Urinary bladder (tissue), 3 donors: ENCODE measurements at regions not wholly inside any gene's neighbourhood (a gene's known extent, or its start where the extent isn't known, plus 50 kb on each side); places are given as distances from the start of the nearest gene placed in this dataset.

Experiments
- DNase-seq: peaks from one replicate; pipeline ENCODE4 v3.0.0-alpha.2; 2015; ENCODE audit errors: extremely low spot score
- H3K27ac ChIP-seq: one replicate; pipeline ENCODE4 v1.5.1; 2013; ENCODE audit warnings: low read depth, mild to moderate bottlenecking, moderate library complexity
- H3K36me3 ChIP-seq: one replicate; pipeline ENCODE4 v1.6.1; 2013; ENCODE audit warnings: mild to moderate bottlenecking, moderate library complexity; ENCODE audit not compliant: insufficient read depth
- H3K4me1 ChIP-seq: one replicate; pipeline ENCODE4 v1.6.1; 2013; ENCODE audit warnings: mild to moderate bottlenecking, moderate library complexity; ENCODE audit not compliant: insufficient read depth
- H3K4me3 ChIP-seq: one replicate; pipeline ENCODE4 v1.5.1; 2013; ENCODE audit warnings: low read depth, low read length
- WGBS: extraction: QIAGEN DNeasy Blood & Tissue Kit; methylation state at CpG from one replicate; pipeline ENCODE4 v1.1.7; 2013; 5-methylcytosine and 5-hydroxymethylcytosine counted together
- donor health status: healthy with polysubstance abuse.
- donor health status: healthy.

- no peak overlapping the region for H3K27ac ChIP-seq
- peak; percentile 23 for DNase-seq
- H3K4me1 ChIP-seq, result no peaks in the 10 kb centered on the region
- no peak overlapping the region for H3K4me3 ChIP-seq
- 43% methylated on average over 8 of the region's 8 CpGs for WGBS
- H3K36me3 ChIP-seq, result no peaks in the 10 kb centered on the region
Measured at GRCh38 chr3:69579306-69580041, 159.8 kb upstream of the MITF start.

DNA sequence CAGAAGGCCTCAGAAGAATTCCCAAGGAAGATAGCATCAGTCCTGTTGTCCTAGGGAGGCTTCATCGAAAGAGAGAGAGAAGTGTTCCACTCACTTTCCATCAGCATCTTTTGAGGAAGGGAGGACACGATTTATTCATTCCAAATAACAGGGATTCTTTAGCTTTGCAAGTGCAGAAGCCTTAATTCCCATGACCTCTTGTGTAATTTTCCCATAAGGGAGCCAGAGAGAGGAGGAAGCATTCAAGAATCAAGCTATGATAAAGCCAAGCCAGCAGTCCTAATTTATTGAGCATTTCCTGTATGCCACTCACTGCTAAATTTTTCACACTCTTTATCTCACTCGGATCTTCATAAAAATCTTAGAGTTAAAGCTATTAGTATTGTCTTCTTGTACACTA, 169.7 kb upstream of the MITF start:
- Histone ChIP-seq H3K27ac (no peak overlapping the region), H3K4me1 (no peaks in the 10 kb centered on the region), H3K4me3 (no peak overlapping the region), H3K36me3 (no peaks in the 10 kb centered on the region)
- 72% methylated on average over 3 of the region's 3 CpGs for WGBS
- DNase-seq, result no peak

DNA sequence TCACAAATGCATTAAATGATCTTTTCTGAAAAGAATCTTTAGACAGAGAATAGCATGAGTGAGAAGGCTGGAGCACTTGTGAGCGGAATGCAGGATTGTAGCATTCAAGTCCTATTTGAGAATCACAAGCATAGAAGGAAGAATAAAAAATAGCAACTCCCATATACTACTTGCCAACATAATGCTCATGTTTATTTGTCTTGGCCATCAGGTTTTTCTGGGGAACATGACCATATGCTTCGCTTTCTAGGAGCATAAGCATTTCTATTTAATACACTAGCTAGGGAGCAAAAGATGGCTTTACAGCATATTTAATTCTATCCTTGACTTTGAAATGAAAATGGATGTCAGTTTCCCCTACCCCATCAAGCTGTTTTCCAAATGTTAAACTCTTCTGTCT, 170.3 kb upstream of the MITF start:
- Histone ChIP-seq H3K27ac (no peak overlapping the region), H3K4me3 (no peak overlapping the region), H3K4me1 (no peaks in the 10 kb centered on the region), H3K36me3 (no peaks in the 10 kb centered on the region)
- no peak for DNase-seq
- WGBS, result 81% methylated on average over 2 of the region's 2 CpGs

- H3K4me1 ChIP-seq, result no peaks in the 10 kb centered on the region
- WGBS, result 47% methylated on average over 2 of the region's 2 CpGs
- no peak for DNase-seq
Measured at GRCh38 chr3:69568458-69568857, 170.8 kb upstream of the MITF start.

GRCh38 chr3:69567710-69568052, 171.6 kb upstream of the MITF start:
- Histone ChIP-seq H3K4me1 (no peaks in the 10 kb centered on the region), H3K36me3 (no peaks in the 10 kb centered on the region), H3K4me3 (no peak overlapping the region), H3K27ac (no peak overlapping the region)
- no peak for DNase-seq
- WGBS, result 95% methylated on average over 2 of the region's 2 CpGs

More at GRCh38 chr3:69568458-69568857, 170.8 kb upstream of the MITF start:
- H3K36me3 ChIP-seq, result no peaks in the 10 kb centered on the region
- H3K4me3 ChIP-seq, result no peak overlapping the region
- H3K27ac ChIP-seq, result no peak overlapping the region

GRCh38 chr3:69567023-69567709, 172.1 kb upstream of the MITF start:
- 89% methylated on average over 4 of the region's 4 CpGs for WGBS
- Histone ChIP-seq H3K36me3 (no peaks in the 10 kb centered on the region), H3K27ac (no peak overlapping the region), H3K4me1 (no peaks in the 10 kb centered on the region), H3K4me3 (no peak overlapping the region)
- no peak for DNase-seq

DNA sequence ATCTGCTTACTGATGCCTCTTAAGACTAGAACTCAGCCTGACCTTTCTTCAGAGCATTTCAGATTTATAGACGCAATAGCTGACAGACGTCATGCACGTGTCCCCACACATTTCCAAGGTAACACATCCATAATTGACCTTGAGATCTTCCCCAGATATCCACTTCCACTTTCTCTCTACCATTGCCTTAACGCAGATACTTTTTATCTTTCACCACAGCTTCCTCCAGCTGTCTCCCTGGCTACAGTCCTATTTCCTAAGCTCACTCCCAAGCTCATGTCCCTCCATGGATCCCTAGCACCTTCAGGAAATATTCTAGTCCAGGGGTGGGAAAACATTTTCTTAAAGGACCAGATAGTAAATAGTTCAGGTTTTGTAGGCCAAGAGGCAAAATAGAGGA, 173.0 kb upstream of the MITF start:
- 71% methylated on average over 4 of the region's 4 CpGs for WGBS
- Histone ChIP-seq H3K36me3 (no peaks in the 10 kb centered on the region), H3K4me1 (no peaks in the 10 kb centered on the region), H3K4me3 (no peak overlapping the region), H3K27ac (no peak overlapping the region)
- DNase-seq, result no peak

GRCh38 chr3:69565316-69565715, 173.9 kb upstream of the MITF start:
- Histone ChIP-seq H3K27ac (no peak overlapping the region), H3K4me3 (no peak overlapping the region), H3K36me3 (no peaks in the 10 kb centered on the region), H3K4me1 (no peaks in the 10 kb centered on the region)
- DNase-seq, result no peak
- WGBS, result 89% methylated on average over 4 of the region's 4 CpGs

DNA sequence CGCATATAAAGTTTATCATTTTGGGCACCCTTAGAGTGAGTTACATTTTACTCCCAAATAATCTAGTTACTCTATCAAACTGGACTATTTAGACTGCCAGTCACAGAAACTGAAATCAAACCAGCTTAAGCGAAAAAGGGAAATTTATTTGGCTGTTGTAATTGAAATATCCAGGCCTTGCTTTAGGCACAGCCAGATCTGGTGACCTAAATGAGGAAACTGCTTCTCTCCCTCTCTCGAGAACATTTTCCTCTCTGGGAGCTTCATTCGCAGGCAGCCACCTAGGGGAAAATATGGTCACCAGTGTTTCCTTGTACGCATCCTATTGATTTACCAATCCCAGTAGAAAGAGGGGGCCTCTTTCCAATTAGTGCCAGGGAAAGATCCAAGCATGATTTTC, 175.3 kb upstream of the MITF start:
- H3K27ac ChIP-seq, result no peak overlapping the region
- DNase-seq, result no peak
- no peaks in the 10 kb centered on the region for H3K4me1 ChIP-seq
- H3K4me3 ChIP-seq, result no peak overlapping the region
- 95% methylated on average over 5 of the region's 5 CpGs for WGBS
- no peaks in the 10 kb centered on the region for H3K36me3 ChIP-seq

DNA sequence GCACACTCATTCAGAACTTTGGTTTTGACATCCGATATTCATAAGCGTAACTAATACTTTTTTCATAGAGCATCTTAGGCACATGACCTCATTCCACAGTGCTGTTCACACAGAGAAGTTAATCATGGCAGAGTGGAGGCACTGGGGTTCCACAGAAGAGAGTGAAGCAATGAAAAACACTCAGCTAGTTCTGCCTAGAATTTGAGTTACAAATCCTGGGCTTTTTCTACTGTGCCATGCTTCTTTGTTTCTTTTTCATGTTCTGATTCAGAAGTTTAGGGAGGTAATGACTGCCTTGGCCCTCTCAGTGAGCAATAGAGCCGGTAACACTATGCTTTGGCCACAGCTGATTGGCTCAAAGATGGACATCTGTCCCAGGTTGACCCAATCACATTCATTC, 176.1 kb upstream of the MITF start:
- 91% methylated on average over 3 of the region's 3 CpGs for WGBS
- Histone ChIP-seq H3K36me3 (no peaks in the 10 kb centered on the region), H3K4me3 (no peak overlapping the region), H3K4me1 (no peaks in the 10 kb centered on the region), H3K27ac (no peak overlapping the region)
- no peak for DNase-seq

DNA sequence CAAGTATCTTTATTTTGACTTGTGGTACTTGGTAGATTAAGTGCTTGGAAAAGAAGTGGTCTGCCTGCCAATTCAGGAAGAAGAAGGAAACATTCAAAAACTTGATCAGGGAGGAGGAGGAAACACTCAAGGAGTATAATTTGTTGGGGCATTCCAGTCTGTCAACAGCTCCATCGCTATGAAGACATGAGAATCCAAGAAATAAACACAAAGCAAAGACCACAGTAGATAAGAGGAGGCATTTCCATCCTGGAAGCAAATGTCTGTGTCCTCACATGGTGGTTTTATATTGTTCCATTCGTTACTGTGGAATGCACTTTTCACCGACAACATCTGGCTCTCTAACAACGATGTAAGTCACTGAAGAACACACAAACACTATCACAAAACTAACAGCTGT, 176.1 kb upstream of the FRMD4B start:
- no peak for DNase-seq
- H3K36me3 ChIP-seq, result no peaks in the 10 kb centered on the region
- no peak overlapping the region for H3K27ac ChIP-seq
- WGBS, result 17% methylated on average over 4 of the region's 4 CpGs
- H3K4me1 ChIP-seq, result no peaks in the 10 kb centered on the region
- H3K4me3 ChIP-seq, result no peak overlapping the region

DNA sequence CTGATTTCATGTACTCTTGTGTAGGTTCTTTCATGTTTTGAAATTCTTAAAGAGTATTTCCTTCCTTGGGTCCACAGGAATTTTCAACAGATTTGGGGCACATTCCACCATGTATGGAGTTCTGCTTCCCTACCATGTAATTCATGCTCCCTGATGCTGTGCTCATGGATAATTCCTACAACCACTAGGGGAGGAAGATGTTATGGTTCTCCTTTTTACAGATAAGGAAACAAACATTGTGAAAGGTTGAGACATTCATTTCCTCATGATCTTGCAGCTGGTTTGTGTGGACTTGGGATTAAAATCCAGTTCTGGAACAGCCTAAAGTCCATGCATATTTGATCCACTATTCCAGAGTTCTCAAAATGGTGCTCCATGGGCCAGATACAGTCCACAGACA, 174.9 kb upstream of the FRMD4B start:
- no peak for DNase-seq
- no peak overlapping the region for H3K27ac ChIP-seq
- H3K36me3 ChIP-seq, result no peaks in the 10 kb centered on the region
- H3K4me3 ChIP-seq, result no peak overlapping the region
- no peaks in the 10 kb centered on the region for H3K4me1 ChIP-seq

- no peak overlapping the region for H3K27ac ChIP-seq
- H3K4me3 ChIP-seq, result no peak overlapping the region
- no peak for DNase-seq
- no peaks in the 10 kb centered on the region for H3K4me1 ChIP-seq
- no peaks in the 10 kb centered on the region for H3K36me3 ChIP-seq
- 91% methylated on average over 4 of the region's 4 CpGs for WGBS
Measured at GRCh38 chr3:69560116-69560515, 174.2 kb upstream of the FRMD4B start.

DNA sequence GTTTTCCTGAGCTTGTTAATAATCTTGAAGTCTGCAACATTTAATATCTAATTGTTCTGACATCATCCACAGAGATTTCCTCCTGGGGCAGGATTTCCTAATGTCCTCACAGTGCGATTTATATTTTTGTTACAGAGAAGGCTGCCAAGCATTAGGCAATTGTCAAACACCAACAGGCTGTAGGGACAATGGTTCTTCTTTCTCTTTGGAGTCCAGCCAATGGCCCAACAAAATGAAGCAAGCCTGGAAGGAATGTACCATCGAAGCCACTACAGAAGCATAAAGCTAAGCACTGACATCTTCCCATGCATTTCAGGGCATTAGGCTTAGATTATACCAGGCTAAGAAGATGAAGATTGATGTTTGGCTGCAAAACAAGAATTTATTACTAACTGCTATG, 173.0 kb upstream of the FRMD4B start:
- no peaks in the 10 kb centered on the region for H3K36me3 ChIP-seq
- H3K27ac ChIP-seq, result no peak overlapping the region
- no peaks in the 10 kb centered on the region for H3K4me1 ChIP-seq
- WGBS, result 33% methylated on average over 2 of the region's 2 CpGs
- H3K4me3 ChIP-seq, result no peak overlapping the region
- DNase-seq, result no peak
